HG02798 (cell line): ENCODE measurements at regions not wholly inside any gene's neighbourhood (a gene's known extent, or its start where the extent isn't known, plus 50 kb on each side); places are given as distances from the start of the nearest gene placed in this dataset.

Experiments used
- ATAC-seq: cut with Tn5 transposase; IDR thresholded peaks from one replicate; pipeline ENCODE4 v1.9.1; 2021; ENCODE audit warnings: mild to moderate bottlenecking; ENCODE audit not compliant: unreplicated experiment, poor library complexity

DNA sequence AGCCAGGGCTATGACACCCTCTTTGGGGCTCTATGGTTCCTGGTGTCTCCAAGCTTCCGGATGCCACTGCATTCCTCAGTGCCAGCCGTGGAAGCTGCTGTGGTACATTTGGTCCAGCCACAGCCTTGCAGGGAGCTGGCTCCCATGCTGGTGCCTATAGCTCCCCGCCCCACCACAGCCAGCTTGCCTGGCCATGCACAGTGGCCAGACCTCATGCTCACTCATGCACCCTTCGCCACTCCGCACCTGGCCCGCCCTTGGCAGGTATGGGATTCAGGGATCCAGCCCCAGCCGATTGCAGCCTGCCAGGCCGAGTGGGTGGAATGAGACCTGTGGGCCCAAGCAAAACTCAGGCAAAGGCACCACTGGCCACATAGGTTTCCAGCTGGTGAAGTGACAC, 354.8 kb downstream of the GRIA2 start:
- ATAC-seq = no peak

DNA sequence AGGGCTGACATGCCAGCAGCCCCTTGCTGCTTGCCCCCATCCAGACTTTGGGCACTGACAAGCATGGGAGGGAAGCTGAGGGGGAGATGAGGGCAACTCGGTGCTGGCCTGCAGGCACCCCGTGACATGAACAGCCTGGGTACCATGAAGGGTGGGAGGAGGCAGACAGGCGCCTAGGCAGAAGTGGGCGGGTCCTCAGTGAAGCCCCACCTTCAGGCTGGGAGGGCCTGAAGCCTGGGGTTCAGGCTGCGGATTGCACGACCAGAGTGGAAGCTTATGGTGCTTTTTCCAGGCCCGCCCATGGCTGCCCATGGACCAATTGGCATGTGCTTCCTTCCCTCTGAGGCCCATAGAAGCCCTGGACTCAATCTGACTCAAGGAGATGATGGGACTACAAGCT, 354.1 kb downstream of the GRIA2 start:
- no peak for ATAC-seq

DNA sequence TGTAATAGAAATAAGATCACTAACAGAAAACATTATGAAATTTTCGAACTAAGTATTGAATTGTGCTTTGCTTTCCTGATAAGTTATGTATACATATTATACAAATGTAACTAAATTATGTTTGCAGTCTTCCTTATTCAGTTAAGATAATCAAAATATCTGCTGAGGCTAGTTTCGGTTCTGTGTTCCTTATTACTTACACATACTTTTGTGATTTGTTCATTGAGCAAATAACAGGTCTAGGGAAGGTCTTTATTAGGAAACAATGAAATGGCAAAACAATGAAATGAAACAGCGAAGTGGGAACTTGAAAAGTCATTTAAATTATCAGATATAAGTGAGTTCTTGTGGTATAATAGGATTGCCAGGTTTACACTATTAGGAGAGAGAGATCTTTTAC, 352.4 kb downstream of the GRIA2 start:
- no peak for ATAC-seq

DNA sequence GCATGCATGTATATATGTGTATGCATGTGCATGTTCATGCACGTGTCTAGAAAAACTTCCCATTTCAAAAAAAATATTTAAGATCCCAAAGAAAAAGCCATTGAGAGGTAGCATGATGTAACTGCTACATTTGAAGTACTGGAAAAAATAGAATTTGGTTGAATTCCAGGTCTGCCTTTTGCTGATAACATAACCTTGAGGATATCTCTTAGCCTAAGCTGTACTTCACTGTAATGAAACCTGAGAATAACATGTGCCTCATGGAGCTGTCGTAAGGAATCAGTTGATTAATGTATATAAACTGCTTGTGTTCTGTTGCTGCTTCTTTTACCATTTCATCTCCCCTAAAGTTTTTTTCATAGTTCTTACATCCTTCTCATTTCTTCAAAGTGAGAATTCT, 351.8 kb downstream of the GRIA2 start:
- no peak for ATAC-seq

DNA sequence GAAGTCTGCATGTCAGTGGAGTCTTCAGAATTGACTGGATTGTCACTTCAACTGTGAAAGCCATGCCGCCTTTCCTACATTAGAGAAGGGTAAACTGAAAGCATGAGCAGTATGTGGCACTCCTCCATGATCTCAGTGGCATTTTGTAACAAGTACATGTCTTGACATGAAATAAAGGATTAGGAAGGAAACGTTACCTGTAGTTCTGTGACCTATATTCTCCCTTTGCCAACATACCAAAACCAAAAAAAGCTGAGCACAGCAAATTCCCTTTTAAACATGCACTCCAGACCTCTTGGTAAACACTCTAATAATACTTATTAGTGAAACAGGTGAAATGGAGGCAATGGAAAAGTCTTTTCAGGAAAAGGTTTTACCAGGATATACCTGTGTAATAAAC, 344.2 kb downstream of the GRIA2 start:
- ATAC-seq = no peak

DNA sequence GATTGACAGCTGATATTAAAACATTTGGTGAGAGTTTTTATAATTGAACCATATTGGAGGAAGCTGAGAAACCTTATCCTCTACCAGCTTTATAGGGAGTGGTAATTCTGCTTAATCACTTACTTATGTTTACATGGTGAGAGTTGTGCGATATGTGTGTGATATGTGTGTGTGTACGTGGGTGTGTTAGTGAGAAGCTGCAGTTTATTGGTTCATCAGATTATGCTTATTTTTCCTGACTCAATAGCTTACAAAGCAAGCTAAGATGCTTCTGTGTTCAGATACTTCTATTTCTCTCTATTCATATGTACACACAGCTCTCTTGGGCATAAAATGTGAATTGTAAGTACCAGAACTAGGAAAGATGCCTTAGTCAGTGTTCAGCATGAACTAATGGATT, 343.7 kb downstream of the GRIA2 start:
- ATAC-seq = no peak

DNA sequence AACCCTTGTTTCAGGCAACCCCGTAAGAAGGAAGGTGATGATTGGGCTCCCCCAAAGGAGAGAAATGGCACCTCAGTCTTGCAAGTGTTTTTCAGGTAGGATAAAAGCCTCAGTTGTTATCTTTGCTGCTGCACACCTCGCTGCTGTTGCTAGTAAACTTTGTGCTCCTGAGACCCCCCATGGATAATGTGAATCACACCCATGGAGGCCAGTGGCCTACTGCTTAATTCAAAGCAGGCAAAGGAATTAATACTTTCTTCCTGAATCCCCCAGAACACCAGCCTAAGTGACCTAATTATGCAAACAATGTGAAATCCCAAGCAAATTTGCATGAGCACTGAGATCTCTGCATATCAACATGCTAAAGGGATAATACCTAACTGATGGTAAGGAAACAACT, 337.5 kb downstream of the GRIA2 start:
- no peak for ATAC-seq

DNA sequence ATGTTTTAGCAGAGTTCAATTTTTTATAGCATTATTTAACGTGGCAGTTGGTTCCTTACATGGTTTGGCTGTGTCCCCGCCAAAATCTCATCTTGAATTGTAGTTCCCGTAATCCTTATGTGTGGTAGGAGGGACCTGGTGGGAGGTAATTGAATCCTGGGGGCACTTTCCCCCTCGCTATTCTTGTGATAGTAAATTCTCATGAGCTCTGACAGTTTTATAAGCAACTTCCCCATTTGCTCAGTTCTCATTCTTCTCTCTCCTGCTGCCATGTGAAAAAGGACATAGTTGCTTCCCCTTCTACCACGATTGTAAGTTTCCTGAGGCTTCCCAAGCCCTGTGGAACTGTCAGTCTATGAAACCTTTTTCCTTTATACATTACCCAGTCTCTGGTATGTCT, 329.5 kb downstream of the GRIA2 start:
- no peak for ATAC-seq

DNA sequence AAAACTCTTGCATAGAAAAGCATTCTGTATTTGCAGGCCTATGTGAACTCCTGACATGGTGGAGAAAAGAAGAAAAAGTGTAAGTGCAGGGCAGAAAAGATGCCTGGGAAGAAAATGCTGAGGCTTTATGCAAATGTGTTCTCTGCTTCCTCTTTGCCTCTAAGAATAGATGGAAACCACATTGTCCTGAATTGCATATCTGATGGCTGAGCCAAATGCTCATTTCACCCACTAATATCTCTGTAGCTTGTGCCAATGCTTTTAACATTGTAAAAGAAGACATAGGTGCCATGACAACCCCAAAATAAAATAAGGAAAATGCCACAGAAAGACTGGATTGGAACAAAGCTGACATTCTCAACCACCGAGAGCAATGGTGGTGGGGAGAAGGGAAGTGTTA, 307.4 kb downstream of the GRIA2 start:
- ATAC-seq = no peak

DNA sequence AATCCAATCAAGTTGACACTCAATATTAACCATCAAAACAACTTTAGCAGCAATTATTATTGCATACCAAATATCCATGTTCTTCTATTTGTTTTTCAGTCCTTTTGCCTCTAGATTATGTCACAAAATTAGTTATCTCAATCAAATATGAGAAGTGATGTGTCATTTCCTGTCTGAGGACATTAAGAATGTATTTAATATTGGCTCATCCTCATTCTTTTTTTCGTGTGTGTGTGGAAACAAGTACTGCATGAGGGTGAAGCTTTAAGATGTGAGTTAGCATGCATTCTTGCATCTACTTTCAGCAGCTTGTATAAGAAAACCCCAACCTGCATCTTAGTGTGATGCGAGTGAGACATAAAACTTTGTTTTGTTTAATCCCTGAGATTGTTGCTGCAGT, 301.4 kb downstream of the GRIA2 start:
- ATAC-seq = no peak

DNA sequence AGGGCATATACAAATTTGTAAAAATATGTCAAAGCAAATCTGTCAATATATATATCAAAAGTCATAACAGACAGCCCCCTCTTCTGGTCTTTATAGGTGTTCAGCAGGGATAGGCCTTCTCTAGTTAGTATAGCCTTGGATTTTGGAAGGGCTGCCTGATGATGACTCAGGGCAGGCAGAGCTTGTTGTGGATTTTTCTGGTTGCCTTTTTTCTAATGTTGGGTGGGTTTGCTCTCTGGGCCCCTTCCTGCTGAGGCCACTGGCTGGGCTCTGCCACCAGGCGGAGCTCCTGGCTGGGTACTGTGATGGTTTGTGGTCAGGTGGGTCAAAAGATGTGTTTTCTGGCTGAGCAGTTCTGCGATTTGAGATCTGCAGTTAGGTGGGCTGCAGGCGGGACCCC, 294.2 kb downstream of the GRIA2 start:
- no peak for ATAC-seq

DNA sequence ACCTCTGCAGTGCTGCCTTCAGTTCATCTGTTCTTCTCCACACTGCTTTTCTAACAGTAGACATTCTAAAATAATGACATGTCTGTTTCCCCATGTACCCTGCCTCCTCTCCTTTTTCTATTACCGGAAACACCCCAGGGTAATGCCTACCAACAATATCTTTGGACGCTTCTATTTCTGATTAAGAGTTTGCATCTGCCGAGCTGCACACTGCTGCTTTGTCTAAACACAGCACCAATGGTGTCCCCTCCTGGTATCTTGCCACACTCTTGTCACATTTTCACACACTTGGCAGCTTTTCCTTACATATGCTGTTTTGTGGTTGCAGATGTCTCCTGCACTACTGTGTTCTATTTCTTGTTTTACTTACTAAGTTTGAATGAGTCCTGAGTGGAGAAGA, 288.8 kb downstream of the GRIA2 start:
- no peak for ATAC-seq

DNA sequence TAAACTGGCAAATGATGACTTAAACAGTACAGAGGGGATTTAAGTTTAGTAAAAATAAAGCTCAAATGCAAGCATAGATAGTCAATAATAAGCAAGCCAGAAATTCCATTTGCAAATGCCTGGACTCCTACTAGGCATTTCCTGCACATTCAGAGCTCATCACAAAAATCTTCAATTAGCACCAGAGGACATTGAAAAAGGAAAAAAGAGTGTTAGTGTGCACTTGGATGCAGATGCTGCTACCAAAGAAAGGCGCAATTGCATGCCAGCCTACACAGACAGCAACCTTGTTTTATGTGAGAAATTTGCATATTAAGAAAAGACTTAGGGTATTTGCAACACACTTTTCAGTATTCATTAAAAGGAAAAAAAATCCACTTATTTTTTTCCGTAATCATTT, 282.1 kb downstream of the GRIA2 start:
- no peak for ATAC-seq

DNA sequence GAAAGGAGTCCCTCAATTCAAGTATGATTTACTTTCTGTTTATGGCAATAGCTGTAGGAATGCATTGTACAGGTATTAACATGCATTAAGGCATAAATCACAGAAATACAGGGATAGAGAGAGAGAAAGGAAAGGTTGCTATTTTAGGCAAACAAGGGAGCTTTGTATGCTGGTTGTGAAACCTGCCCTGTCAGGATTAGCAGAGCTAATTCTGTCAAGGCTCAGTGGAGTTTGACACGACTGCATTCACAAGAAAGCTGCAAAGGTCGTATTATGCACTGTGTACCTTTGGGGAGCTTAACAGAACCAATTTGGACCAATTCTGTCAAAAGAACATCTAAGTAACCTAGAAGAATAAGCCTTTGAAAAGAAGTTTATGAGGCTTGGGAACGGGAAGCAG, 239.3 kb downstream of the GRIA2 start:
- no peak for ATAC-seq

DNA sequence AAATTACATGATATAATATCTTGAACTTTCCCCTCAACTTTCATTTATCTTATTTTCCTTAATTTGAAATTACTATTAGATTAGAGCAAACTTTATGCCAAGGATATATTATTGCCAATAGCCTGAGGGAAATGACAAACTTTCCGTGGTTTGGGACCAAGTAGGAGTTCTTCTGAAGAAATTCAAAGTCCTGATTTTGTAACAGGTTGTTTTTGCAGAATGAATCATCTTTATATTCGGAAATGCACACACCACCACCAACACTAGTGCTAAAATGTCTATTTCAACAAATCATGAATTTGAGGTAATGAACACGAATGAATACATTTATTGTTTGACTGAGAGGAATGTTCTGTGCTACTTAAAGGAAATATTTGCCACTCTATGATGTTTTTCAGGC, 226.7 kb downstream of the GRIA2 start:
- no peak for ATAC-seq

DNA sequence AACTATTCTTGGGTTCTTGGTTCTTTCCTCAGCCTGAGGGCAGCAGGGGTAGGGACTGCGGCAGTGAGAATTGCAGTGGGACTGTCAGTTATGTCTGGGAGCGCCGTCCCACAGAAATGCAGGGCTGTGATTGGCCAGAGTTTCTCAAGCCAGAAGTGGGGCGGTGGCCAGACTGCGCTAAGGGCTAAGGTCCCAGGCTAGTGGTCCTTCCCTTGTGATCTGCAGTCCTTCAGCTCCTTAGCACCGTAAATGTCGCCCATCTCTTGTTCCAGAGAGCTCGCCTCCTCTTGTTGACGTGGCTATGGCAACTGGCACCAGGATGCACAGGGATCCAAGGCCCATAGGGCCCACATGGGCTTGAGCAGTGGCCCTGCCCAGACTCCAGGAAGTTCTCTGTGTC, 223.5 kb downstream of the GRIA2 start:
- no peak for ATAC-seq

DNA sequence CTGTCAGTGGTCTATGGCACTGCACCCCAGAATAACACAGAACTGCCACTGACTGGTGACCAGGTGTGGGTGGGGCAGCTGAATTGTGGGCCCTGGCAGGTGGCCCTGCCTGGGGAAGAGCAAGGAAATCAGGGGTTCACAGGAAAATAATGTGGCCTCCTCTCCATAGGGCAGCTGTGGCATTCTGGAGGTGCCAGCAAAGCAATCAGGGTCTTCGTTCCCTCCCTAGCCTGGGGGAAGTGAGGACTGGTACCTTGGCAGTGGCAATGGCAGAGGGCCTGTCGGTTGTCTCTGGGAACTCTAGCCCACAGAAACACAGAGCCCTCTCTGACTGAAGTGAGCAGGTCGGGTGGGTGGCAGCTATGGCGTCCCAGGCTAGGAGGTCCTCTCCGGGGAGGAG, 223.0 kb downstream of the GRIA2 start:
- ATAC-seq = no peak

DNA sequence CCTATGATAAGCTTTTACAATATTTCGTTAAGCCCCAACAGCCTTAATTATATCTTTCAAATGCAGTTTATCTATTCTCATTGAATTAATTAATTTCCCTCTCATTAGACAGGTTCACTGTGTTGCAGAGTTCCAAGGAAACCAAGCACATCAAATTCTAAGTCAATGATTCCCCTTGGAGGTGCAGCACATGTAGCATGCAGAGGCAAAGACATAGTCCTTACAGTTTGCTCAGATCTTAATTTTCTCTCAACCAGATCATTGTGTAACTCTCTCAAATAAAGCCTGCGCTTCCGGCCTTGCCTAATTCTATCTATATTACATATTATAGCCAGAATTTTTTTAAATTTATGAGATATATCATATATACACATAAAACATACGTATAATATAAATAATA, 205.4 kb downstream of the GRIA2 start:
- no peak for ATAC-seq

DNA sequence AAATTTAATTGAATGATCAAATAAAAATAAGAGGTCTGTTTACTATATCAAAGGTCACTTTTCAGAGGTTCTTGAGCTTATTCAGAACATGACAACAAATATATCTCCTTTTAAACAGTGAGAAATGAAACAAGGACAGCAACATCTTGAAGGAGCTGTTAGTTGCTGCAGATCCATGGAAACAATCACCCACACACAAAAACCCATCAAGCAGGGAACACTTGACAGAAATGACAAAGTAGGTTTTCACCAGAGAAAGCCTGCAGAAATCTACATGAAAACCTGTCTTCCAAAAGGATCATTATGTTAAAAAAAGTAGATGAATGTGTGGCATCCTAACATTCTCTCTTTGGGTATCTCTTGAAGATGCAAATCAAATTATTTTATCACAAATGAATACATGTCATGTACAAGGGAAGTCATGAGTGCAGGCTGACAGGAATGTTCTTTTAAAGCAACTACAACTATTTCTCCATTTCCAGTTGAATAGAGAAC, 203.0 kb downstream of the GRIA2 start:
- no peak for ATAC-seq

DNA sequence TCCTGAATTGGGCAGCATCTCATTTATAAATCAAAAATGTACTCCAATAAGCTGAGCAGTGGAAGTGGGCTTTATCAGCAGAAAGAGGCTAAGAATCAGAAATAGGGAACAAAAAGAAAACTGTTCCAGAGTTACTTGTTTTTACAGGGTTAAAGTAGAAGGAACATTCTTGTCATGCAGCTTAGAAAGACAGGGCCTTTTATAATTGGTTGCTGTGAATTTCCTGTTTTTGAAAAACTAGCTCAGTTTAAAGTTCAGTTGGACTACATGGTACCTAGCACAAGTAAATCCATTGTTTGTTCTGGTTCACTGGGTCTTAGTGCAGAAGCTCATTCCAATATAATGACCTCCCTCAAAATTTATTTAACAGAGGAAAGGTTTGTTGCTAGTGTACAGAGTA, 200.8 kb downstream of the GRIA2 start:
- ATAC-seq = no peak
